ENCODE measurements at regions not wholly inside any gene's neighbourhood (a gene's known extent, or its start where the extent isn't known, plus 50 kb on each side); places are given as distances from the start of the nearest gene placed in this dataset.

DNA sequence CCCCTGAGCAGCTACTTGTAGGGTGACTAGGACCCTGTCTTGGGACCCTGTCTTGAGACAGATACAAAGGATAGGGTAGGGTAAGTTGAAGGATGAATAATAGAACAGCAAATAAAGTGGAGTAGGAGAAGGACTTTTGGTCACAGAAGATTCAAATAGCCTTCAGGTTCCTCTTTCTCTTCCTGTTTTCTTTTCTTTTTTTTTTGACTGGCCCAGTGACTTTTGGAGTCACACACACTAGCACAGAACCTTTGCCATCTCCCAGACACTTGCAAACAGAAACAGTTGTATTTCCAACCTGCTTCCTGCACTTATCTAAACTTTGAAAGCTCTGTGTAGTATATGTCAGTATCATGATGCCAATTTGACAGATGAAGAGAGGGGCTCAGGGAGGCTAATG, 108.2 kb downstream of the TDRD15 start:
- no TSS peak for BruUV-seq (replicated peaks)
- CTCF ChIA-PET, result no interaction called here
- dilution Hi-C loops (cut with HindIII; ENCODE audit: low sequenced_read_pairs, unreplicated experiment), result no loop called here

More for the DNA sequence above, 108.2 kb downstream of the TDRD15 start:
- TF ChIP-seq NFE2L2 (IDR thresholded peaks at IDR 0.05; ENCODE audit: low read depth, low read length) (no peak), CEBPB (IDR thresholded peaks at IDR 0.05; ENCODE audit: low read depth, low read length) (no peak), FOS (IDR thresholded peaks at IDR 0.05; ENCODE audit: low read depth, low read length) (no peak), CHD1 (IDR thresholded peaks at IDR 0.05; ENCODE audit: low read depth, low read length) (no peak)
- TF ChIP-seq, protein P1, sequence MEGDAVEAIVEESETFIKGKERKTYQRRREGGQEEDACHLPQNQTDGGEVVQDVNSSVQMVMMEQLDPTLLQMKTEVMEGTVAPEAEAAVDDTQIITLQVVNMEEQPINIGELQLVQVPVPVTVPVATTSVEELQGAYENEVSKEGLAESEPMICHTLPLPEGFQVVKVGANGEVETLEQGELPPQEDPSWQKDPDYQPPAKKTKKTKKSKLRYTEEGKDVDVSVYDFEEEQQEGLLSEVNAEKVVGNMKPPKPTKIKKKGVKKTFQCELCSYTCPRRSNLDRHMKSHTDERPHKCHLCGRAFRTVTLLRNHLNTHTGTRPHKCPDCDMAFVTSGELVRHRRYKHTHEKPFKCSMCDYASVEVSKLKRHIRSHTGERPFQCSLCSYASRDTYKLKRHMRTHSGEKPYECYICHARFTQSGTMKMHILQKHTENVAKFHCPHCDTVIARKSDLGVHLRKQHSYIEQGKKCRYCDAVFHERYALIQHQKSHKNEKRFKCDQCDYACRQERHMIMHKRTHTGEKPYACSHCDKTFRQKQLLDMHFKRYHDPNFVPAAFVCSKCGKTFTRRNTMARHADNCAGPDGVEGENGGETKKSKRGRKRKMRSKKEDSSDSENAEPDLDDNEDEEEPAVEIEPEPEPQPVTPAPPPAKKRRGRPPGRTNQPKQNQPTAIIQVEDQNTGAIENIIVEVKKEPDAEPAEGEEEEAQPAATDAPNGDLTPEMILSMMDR (conservative IDR thresholded peaks at IDR 0.05; ENCODE audit: low read depth, low read length), result no peak
- H3K14ac ChIP-seq (replicated peaks; ENCODE audit: low read depth, low read length), result no peak overlapping the region
- no peak overlapping the region for H3K4me3 ChIP-seq (ENCODE audit: insufficient read depth, low read depth, low read length)
- DNase-seq, result no peak
- H3K27ac ChIP-seq (ENCODE audit: insufficient read depth, low read length), result no peak overlapping the region
- no peak overlapping the region for H3K18ac ChIP-seq (ENCODE audit: low read depth, low read length)
- no peak overlapping the region for H4K5ac ChIP-seq (ENCODE audit: low read depth, low read length)
- no peaks in the 10 kb centered on the region for H3K36me3 ChIP-seq (ENCODE audit: control insufficient read depth, insufficient read depth, low read length)
- H4K20me1 ChIP-seq (ENCODE audit: insufficient read depth, low read length), result no peaks in the 10 kb centered on the region
- no peak overlapping the region for H4K91ac ChIP-seq (ENCODE audit: insufficient read depth, low read depth, low read length)
- POLR2A ChIA-PET (ENCODE audit: unreplicated experiment), result no interaction called here
- H2BK120ac ChIP-seq (ENCODE audit: low read depth, low read length), result no peak overlapping the region
- intact Hi-C loops (cut with micrococcal nuclease), result no loop called here
- no peak overlapping the region for H2BK15ac ChIP-seq (ENCODE audit: low read depth, low read length)
- H3K4ac ChIP-seq (ENCODE audit: low read depth, low read length), result no peak overlapping the region
- H2BK20ac ChIP-seq (ENCODE audit: low read depth, low read length), result no peak overlapping the region
- H3K9ac ChIP-seq (ENCODE audit: low read depth, low read length), result no peak overlapping the region
- no peaks in the 10 kb centered on the region for H3K9me1 ChIP-seq (ENCODE audit: insufficient read depth, low read length)
- H3K4me2 ChIP-seq (ENCODE audit: low read depth, low read length), result no peak overlapping the region
- H2AK9ac ChIP-seq (replicated peaks; ENCODE audit: low read depth, low read length, poor library complexity), result no peak overlapping the region
- no peaks in the 10 kb centered on the region for H3K27me3 ChIP-seq (ENCODE audit: control insufficient read depth, insufficient read depth, low read length)
- H2BK5ac ChIP-seq (ENCODE audit: low read depth, low read length, poor library complexity, severe bottlenecking), result no peak overlapping the region
- H3K23ac ChIP-seq (ENCODE audit: low read depth, low read length), result no peak overlapping the region
- ATAC-seq (ENCODE audit: low read depth), result no peak
- in situ Hi-C loops (cut with MboI; ENCODE audit: low sequenced_read_pairs), result no loop called here
- no peaks in the 10 kb centered on the region for H3K79me1 ChIP-seq (ENCODE audit: low read depth in 1 of 2, low read length in 2 of 2)
- no peak overlapping the region for H3K56ac ChIP-seq (ENCODE audit: extremely low read depth, insufficient read depth, low read length)
- no peak overlapping the region for H4K8ac ChIP-seq (ENCODE audit: low read depth in 2 of 2, low read length in 2 of 2)
- no peaks in the 10 kb centered on the region for H3K9me3 ChIP-seq (ENCODE audit: control insufficient read depth, insufficient read depth, low read length)
- H3K4me1 ChIP-seq (ENCODE audit: control insufficient read depth, insufficient read depth, low read length), result no peaks in the 10 kb centered on the region
- H2AFZ ChIP-seq (replicated peaks; ENCODE audit: low read length, poor library complexity), result no peak overlapping the region
- H2AK5ac ChIP-seq (ENCODE audit: low read depth, low read length), result no peak overlapping the region

All from IMR-90 (cell line).